Right renal cortex interstitium (tissue), 3 donors: ENCODE measurements at regions not wholly inside any gene's neighbourhood (a gene's known extent, or its start where the extent isn't known, plus 50 kb on each side); places are given as distances from the start of the nearest gene placed in this dataset.
"Not testable (repeated sequence)": the region's sequence is repeated elsewhere in the genome, so short reads cannot be mapped to it uniquely, and the experiment has no call there.

Experiments
- DNase-seq, 3 donors: peaks; one replicate each; pipeline ENCODE4 v3.0.0-alpha.2; 2013; ENCODE audit warnings: low read depth in 3 of 3, low spot score in 2 of 3

DNA sequence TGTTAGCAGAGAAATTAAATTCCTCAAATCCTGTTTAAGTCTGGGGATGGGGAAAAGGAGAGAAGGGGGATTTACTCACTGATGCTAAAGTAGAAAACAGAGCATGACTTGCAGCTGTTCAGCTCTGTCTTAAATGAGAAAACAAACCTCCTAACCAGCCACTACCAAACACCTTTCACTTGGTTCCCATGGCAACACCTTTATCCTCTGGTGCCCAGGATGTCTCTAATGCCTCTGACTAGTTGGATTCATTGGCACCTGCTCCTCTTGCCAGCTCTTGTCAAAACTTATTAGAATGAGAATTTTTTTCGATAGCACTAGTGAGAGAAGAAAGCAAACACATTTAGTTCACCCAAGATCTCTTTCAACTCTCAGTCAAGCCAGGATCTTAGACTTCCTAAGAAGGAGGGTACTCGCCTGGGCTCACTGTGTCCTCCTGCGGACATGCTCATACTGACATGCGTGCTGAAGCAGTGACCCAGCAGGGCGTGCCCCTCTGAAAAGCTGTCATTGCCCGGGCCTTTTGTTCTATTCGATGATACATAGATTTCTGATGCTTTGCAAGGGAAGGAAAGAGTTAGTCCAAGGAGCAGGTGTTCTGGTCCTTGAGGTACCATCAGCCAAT is 656.0 kb upstream of the CELF4 start:
- DNase-seq = no peak

DNA sequence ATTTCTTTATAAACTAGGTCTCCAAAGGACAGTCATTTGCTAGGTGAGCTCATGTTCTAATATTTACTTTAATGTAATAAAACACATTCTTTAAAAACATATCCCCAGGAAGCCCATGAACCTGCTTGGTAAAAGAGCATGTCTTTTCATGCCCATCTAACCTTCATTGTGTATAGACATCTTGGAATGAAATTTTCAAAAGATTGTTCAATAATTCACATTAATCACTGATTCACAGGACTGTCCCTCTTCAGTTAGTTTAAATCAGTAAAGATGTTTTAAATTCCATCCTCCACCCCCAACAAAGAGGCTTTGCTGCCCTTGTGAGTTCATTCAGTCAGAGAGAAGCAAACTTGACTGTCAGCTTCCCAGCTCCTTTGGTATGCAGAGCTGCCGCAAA is 633.4 kb upstream of the CELF4 start:
- no peak for DNase-seq

DNA sequence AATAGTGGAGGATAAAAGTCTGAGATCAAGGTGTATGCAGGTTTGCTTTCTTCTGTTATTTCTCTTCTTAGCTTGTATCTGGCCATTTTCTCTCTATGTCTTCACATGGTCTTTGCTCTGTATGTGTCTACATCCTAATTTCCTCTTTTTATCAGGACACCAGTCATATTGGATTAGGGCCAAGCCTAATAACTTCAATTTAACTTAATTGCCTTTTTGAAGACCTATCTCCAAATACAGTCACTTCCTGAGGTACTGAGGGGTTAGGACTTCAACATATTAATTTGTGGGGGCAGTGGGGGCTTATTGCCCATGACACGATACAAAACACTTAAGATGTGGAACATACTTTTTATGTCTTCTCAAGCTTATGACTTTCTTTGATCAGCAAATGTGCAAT is 632.9 kb upstream of the CELF4 start:
- no peak for DNase-seq

DNA sequence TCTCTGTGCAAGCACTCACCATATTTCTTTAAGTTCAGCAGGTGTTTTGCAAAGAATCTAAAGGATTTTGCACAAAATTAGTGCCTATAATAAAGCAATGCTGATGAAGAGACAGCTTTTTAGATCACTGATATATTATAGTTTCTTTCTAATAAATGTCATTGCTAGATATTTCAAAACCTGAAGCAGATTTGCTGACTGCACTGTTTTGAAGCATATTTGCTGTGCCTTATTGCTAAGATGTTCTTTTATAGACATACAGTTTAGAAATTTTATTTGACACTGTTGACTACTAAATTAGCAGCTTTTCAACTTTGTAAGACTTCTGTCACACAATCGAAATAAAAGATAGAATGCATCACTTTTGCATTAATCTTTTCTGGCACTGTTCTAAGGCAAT is 620.9 kb upstream of the CELF4 start:
- no peak for DNase-seq

DNA sequence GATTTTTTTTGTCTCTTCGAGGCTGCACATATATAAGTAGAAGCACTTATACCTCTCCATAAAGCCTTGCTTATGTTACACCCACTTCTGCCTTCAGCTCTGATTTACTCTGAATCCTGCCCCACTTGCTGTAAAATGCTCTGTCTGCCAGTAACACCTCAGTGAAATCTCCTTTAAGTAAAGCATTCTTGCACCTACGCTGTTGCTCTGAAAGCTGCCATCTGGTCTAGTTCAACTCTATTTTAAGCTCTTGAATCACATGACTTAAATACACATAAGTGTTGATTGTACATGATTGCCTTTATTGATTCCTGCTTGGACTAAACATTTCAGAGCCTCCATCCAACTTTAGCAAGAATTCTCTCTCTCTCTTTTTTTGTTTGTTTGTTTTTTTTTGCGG is 609.0 kb upstream of the CELF4 start:
- no peak for DNase-seq

DNA sequence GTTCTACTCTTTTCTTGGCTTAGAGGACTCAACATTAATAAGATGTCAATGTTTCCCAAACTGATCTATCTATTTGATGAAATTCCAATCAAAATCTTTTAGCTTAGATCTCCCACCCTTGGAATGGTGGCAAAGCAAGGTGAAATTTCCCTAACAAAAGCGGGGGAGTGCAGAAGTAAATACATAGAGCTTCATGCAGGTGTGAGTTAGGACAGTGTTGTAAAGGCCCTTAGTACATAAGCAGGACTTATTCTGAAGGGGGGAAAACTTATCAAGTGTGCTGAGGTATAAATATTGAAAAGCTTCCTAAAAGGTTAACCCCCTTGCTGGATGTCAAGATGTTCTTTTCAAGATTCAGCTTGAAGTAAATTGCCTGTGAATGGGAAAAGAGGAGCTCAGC is 608.6 kb upstream of the CELF4 start:
- DNase-seq = no peak

DNA sequence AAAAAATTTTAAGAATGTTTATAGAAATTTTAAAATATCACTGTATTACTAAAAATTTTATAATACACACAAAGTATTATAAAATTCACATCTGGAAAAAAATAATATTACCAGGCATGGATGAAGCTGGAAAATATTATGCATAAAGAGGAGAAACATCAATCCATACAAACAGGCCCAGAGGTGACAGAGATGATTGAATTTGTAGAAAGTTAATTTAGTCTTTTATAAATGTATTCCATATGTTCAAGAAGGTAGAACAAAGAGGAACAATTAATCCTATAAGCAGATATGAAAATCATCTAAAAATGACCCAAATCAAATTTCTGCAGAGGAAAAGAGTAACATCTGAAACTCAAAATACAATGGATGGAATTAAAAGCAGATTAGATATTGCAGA is 605.2 kb upstream of the CELF4 start:
- no peak for DNase-seq

DNA sequence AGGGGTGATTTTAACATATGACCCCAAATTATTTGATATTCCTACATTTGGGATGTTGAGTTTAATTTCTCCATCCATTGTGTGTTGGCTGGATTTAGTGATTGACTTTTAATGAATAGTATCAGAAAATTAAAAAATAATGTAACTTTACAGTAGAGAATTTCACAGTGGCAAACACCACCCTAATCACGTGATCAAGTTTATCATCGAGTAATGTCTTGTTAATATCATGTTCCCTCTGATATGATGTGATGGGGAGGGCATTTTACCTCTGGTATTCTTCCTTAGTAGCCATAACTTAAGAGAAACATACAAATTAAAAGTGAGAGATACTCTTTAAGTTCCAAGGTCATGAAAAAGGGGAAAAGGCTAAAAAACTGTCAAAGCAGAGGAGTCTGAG is 602.0 kb upstream of the CELF4 start:
- no peak for DNase-seq

DNA sequence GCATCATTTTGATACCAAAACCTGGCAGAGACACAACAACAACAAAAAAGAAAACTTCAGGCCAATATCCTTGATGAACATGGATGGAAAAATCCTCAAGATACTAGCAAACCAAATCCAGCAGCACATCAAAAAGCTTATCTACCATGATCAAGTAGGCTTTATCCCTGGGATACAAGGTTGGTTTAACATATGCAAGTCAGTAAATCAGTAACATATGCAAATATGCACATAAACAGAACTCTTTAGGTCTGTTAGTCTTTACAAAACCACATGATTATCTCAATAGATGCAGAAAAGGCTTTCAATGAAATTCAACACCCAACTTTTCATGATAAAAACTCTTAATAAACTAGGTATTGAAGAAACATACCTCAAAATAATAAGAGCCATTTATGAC is 587.5 kb upstream of the CELF4 start:
- DNase-seq = not testable (repeated sequence)

DNA sequence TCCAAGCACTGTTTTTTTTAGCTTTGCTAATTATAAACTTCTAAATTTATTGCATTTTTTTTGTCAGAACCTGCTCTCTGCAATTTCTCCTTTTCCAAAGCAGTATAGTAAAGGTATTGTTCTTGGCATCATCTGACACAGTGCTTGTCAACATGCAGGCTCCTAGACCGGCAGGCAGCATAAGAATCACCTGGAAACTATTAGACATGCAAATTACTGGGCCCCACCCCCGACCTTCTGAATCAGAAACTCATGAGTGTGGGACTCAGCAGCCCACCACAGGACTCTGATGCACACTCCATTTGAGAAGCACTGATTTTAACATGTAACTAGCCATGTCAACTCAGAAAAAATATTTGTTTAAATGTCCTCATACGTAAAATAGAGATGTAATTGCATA is 551.1 kb upstream of the CELF4 start:
- no peak for DNase-seq

DNA sequence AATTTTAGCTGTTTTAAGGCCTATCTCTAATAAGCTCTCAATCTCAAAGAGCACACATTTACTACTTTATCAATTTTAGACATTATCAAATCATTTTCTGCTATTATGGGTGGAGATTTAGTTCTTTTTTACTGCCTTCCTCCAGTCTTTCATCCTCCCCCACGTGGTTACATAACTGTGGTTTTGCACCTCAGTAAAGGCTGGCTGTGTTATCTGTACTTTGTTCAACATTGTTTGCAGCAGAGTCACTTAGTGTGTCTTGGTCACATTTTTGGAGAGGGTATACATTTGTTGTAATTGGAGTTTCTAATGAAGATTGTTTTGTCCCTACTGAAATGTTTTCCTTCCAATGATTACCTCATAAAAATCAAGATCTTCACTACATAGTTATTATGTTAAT is 549.6 kb upstream of the CELF4 start:
- no peak for DNase-seq

DNA sequence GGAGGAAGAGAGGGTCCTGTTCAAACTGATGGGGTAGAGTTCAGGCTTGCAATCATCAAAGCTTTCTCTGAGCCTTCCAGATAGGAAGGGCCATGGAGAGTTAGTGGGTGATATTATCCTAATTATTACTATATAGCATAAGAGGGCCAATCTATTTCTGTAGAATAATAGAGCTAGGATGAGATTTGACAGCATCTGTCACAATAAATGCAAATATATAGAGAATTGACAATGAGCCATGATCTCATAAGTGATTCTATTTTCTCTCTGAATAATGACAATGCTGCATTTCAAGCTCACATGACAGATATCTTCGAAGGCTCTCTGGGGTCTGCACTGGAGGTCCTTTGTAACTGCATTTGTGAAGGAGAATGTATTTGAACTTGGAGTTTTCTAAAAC is 521.9 kb upstream of the CELF4 start:
- no peak for DNase-seq

DNA sequence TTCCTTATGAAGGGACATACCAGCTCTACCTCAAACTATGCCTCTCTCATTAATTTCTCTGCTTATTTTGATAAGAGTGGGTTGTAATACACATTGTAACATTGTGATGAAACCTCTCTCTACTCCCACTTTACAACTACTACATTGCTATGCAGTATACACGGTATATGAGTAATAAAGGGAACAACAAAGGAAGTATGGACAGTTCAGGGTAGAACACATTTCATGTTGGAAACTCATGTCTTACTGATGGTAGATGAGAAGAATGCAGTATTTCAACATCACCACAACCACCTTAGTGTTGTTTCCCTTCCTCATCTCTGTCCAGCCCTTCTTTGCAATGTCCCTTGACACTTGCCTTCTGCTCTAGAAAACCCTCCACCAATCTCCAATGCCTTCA is 515.9 kb upstream of the CELF4 start:
- DNase-seq = no peak

DNA sequence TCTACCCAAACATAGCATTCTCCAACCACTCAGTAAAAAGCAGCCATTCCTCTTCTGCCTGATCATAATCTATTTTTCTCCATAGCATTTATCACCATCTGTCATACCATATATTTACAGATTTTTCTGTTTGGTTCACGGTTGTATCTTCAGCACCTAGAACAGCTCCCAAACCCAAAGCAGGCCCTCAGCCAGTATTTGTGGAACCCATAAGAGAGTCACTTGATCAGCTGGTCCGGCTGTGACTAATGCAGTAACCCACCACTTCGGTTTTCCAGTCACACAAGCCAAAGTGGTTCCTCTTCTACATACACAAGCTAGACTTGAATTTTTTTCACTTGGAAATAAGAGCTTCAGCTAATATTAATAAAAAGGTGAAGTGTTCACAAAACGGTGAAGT is 511.6 kb upstream of the CELF4 start:
- DNase-seq = peak in 1 of 3 donors; percentile 3

DNA sequence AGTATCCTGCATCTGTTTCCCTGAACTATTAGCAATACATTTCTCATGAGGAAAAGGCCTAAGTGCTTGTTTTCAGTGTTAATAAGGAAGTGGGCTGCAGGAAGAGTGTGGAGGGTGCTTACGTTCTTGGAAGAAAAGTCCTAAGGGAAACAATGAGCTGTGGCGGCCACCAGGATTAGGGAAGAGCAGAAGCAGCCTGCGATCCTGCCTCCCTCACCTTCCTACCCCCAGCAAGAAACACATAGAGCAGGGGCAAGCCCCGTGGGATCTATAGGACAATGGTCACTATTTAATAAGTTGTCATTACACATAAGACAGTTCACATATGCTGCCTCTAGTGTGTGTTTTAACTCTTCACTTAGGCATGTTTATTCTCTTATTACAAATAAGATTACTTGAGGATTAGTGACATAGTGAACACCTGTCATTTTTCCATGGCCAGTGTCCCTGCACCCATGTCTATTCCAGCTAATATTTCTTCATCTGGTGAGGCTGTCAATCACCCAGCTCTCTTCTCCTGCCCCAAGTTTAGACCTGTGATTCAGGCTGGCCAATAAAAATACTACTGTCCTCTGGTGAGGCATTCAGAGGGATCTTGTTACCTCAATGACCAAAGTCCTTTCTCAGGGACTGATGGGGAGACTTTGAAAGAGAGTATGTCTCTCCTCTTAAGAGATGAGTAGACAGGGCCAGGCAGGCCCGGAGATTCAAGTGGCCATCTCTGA is 510.9 kb upstream of the CELF4 start:
- no peak for DNase-seq

DNA sequence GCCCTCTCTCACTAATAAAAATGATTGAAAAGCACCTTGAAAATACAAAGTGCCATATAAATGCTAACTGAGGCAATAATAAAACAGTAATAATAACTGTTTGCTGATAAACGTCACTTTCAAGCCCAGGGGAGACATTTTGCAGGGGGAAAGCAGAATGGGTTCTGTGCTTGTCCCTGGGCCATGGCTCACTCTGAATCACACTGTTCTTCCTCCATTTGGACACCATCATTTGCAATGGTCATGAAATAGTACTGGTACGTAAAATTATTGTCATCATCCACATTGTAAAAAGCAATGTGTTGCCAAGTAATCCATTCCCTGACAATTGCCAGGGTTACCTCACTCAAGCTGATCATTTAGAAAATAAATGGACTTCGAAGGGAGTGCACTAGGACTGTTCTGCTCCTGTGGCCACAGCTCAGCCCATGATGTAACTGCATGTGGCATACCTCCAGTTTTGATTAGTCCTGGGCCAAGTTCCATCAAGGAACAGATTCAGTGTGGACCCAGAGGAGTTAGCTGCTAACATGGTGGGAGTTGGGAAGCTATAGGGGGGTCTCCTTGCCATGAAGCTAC is 508.8 kb upstream of the CELF4 start:
- DNase-seq = no peak

DNA sequence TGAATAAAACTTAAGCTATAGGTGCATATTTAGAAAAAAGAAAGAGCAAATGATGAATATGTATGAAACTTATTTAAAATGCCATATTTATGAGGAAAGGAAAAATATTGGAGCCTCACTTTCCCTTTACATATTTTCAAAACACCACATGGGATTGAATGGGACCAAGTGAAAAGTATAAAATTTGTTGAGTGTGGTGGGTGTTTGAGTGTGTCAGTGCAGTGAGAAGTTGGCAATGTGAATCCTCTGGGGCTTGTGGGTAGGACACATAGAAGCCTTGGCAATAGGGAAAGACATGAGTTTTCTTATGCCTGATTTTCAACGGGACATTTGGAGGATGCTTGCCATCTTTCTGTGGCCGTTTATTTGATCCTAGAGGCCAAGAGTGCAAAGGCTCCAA is 502.2 kb upstream of the CELF4 start:
- DNase-seq = no peak

DNA sequence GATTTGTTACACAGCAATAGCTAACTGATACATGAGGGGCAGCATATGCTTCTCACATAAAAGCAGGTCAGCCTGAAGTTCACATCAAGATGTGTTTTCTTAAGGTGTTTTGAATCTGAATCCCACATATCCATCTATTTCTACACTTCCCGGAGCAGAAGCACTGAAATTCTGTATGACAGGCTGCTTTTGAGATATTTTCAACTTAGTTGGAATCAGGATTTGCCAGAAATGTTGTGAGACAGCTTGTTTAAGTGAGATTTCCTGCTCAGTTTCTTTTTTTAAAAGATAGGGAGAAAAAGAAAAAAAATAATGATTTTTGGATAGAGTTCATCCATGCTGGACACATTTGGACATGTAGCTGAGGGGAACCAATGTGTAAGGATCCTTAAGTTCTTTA is 501.5 kb upstream of the CELF4 start:
- no peak for DNase-seq

DNA sequence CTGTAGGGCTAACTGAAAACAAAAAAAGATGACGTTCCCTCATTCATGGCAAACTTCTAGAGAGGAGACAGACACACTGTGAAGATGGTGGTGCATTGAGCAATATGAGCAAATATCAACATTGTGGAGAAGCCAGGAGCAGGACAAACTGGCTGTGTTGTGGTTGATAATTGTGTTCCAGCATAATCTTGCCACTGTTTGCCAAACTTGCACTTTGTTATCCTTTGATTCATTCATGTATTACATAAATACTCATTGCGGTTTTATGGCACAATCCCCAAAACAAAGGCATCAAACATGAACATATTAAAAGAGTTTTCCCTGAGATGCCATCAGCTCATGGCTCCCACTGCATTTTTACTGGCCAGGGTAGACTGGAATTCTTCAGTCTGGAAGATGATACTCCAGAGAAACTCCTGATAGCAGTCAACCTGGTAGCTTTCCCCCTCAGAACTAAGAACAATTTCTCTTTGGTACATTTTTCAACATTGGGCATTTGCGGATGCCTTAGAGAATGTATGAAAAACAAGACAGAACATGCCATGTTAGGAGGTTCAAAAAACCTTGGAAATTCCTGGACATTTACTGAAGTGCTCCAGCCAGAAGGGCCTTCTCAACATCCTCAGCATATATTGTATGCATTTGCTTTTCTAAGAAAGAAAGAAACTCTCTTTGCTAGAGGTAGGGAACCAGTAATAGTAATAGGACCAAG is 487.4 kb upstream of the CELF4 start:
- DNase-seq = no peak

DNA sequence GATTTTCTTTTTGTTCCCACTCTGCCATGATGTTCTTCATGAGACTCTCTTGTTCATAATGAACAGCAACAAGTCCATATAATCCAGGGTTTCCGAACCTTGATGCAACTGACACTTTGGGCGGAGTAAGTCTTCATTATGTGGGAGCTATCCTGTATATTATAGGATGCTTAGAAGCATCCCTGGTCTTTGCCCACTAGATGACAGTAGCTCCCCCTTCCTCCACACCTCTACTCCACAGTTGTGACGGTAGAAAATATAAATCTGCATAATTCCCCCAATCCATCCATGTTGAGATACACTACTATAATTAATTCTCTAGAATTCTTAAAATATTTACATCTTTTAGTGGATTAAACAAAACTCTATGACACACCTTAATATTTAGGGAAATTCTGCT is 482.2 kb upstream of the CELF4 start:
- DNase-seq = no peak

DNA sequence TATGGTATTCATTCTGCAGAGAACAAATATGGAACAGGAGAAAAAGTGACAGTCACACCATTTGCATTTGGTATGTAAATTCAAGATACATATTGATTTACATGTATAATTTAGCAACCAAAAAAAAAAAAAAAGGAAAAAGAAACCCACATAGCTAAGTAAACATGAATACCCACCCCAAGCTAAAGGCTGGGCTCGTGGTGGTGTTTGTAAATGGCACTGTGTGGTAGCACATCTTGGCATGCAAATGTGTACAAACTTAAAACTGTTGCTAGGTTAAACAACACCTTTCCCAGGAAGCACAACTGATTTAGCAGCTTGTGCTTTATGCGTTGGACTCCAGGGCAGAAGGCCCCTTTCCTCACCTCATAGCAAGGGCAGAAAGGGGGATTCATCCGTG is 481.1 kb upstream of the CELF4 start:
- no peak for DNase-seq

DNA sequence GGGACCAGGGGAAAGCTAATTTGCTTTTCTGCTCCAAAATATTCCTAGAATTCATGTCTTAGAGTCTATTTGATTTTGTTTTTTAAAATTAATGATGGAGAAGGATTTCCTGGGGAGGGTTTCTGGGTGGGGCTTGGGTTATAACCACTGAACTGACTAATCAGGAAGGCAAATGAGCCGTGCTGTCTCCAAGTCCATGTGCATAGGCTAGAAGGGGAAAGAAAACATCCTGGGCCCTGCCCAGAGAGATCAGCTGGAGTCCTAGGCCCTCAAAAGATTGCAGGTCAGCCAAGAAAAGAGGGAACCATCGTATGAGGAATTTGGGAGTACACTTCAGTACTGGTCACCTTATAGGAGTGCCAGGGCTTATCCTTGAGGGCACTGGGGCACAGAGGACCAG is 480.2 kb upstream of the CELF4 start:
- DNase-seq = no peak
